WTC11 (cell line): ENCODE measurements at regions not wholly inside any gene's neighbourhood (a gene's known extent, or its start where the extent isn't known, plus 50 kb on each side); places are given as distances from the start of the nearest gene placed in this dataset.

Experiments used
- ATAC-seq: fragments of 200-7000 bp; cut with Tn5 transposase; 2 replicates; pipeline ENCODE4 v1.10.0; 2021; ENCODE audit warnings: mild to moderate bottlenecking, moderate library complexity
- CTCF ChIA-PET: fragments of 300-600 bp; sonication (Branson Sonifier 250); formaldehyde crosslinking; loops from one replicate; lab custom pipeline; 2021; ENCODE audit warnings: antibody characterized with exemption; lab: Charles Lee
- POLR2A ChIA-PET: fragments of 350-600 bp; sonication (Branson Sonifier 250); formaldehyde crosslinking; loops from one replicate; lab custom pipeline; 2021; ENCODE audit warnings: antibody characterized with exemption; lab: Charles Lee
- DNase-seq: peaks from one replicate; pipeline ENCODE4 v3.0.0; 2021; ENCODE audit warnings: low spot score
- H3K27ac Mint-ChIP-seq: 2 replicates; pipeline ENCODE4 v1.8.0; 2021; ENCODE audit warnings: mixed read lengths
- H3K27me3 Mint-ChIP-seq: 2 replicates; pipeline ENCODE4 v1.8.0; 2021; ENCODE audit warnings: low read depth, mild to moderate bottlenecking, moderate library complexity, mixed read lengths
- H3K36me3 Mint-ChIP-seq: 2 replicates; pipeline ENCODE4 v1.8.0; 2021; ENCODE audit warnings: mixed read lengths
- H3K4me1 Mint-ChIP-seq: 2 replicates; pipeline ENCODE4 v1.8.0; 2022; ENCODE audit warnings: mixed read lengths
- H3K4me3 Mint-ChIP-seq: 2 replicates; pipeline ENCODE4 v1.8.0; 2021; ENCODE audit warnings: mild to moderate bottlenecking, moderate library complexity, mixed read lengths
- H3K9me3 Mint-ChIP-seq: 2 replicates; pipeline ENCODE4 v1.8.0; 2021; ENCODE audit warnings: mixed read lengths
- AR ChIP-seq: fragments of 250-450 bp; sonication (Bioruptor Pico); IDR thresholded peaks from 2 replicates; pipeline ENCODE4 v1.9.0; 2021; ENCODE audit warnings: mild to moderate bottlenecking
- ATF2 ChIP-seq: sonication (generic); formaldehyde crosslinking; IDR thresholded peaks from 2 replicates; pipeline ENCODE4 v1.8.1; 2022; ENCODE audit warnings: low read depth, missing genetic modification reagents, borderline replicate concordance
- CBFB ChIP-seq: sonication (generic); formaldehyde crosslinking; IDR thresholded peaks from 2 replicates; pipeline ENCODE4 v1.8.1; 2022; ENCODE audit warnings: mild to moderate bottlenecking, low read depth, missing genetic modification reagents
- CREB1 ChIP-seq: sonication (generic); formaldehyde crosslinking; IDR thresholded peaks from 2 replicates; pipeline ENCODE4 v1.8.0; 2023; ENCODE audit warnings: mild to moderate bottlenecking, missing genetic modification reagents
- CTCF ChIP-seq: fragments of 200-600 bp; IDR thresholded peaks from 2 replicates; pipeline ENCODE4 v1.8.0; 2022; ENCODE audit warnings: antibody characterized with exemption
- FOXK1 ChIP-seq: sonication (generic); formaldehyde crosslinking; IDR thresholded peaks from 2 replicates; pipeline ENCODE4 v1.8.0; 2022; ENCODE audit warnings: mild to moderate bottlenecking, moderate library complexity, missing genetic modification reagents
- FOXP1 ChIP-seq: sonication (generic); formaldehyde crosslinking; IDR thresholded peaks from 2 replicates; pipeline ENCODE4 v1.8.0; 2022; ENCODE audit warnings: missing genetic modification reagents, mild to moderate bottlenecking, moderate library complexity, borderline replicate concordance
- HMGA2 ChIP-seq: fragments of 250-450 bp; sonication (Bioruptor Pico); IDR thresholded peaks from 2 replicates; pipeline ENCODE4 v1.4.0; 2021; ENCODE audit warnings: mild to moderate bottlenecking, moderate library complexity
- NFATC4 ChIP-seq: fragments of 250-450 bp; sonication (Bioruptor Pico); IDR thresholded peaks from 2 replicates; pipeline ENCODE4 v1.9.0; 2021; ENCODE audit warnings: mild to moderate bottlenecking
- NFE2L1 ChIP-seq: sonication (generic); formaldehyde crosslinking; IDR thresholded peaks from 2 replicates; pipeline ENCODE4 v1.8.1; 2023; ENCODE audit warnings: missing genetic modification reagents
- NFYB ChIP-seq: sonication (generic); formaldehyde crosslinking; conservative IDR thresholded peaks from 2 replicates; pipeline ENCODE4 v1.8.0; 2022; ENCODE audit warnings: low read depth, missing genetic modification reagents
- NR3C1 ChIP-seq: sonication (generic); formaldehyde crosslinking; conservative IDR thresholded peaks from 2 replicates; pipeline ENCODE4 v1.8.1; 2023; ENCODE audit warnings: low read depth, mild to moderate bottlenecking, missing genetic modification reagents
- OVOL2 ChIP-seq: fragments of 250-450 bp; sonication (Bioruptor Pico); IDR thresholded peaks from 2 replicates; pipeline ENCODE4 v1.9.0; 2021; ENCODE audit warnings: mild to moderate bottlenecking, borderline replicate concordance
- PREB ChIP-seq: sonication (generic); formaldehyde crosslinking; IDR thresholded peaks from 2 replicates; pipeline ENCODE4 v1.8.1; 2022; ENCODE audit warnings: mild to moderate bottlenecking, missing genetic modification reagents, moderate library complexity, borderline replicate concordance
- SOX15 ChIP-seq: fragments of 250-450 bp; sonication (Bioruptor Pico); IDR thresholded peaks from 2 replicates; pipeline ENCODE4 v1.9.0; 2021; ENCODE audit warnings: mild to moderate bottlenecking
- STAT6 ChIP-seq: sonication (generic); formaldehyde crosslinking; conservative IDR thresholded peaks from 2 replicates; pipeline ENCODE4 v1.8.1; 2023; ENCODE audit warnings: mild to moderate bottlenecking, low read depth, missing genetic modification reagents, moderate library complexity
- TP53 ChIP-seq: sonication (generic); formaldehyde crosslinking; IDR thresholded peaks from 2 replicates; pipeline ENCODE4 v1.8.1; 2023; ENCODE audit warnings: mild to moderate bottlenecking, missing genetic modification reagents
- USF2 ChIP-seq: sonication (generic); formaldehyde crosslinking; IDR thresholded peaks from 2 replicates; pipeline ENCODE4 v1.8.1; 2023; ENCODE audit warnings: mild to moderate bottlenecking, missing genetic modification reagents, moderate library complexity
- ZBTB21 ChIP-seq: sonication (generic); formaldehyde crosslinking; IDR thresholded peaks from 2 replicates; pipeline ENCODE4 v1.8.1; 2023; ENCODE audit warnings: mild to moderate bottlenecking, missing genetic modification reagents, borderline replicate concordance
- ZNF121 ChIP-seq: sonication (generic); formaldehyde crosslinking; IDR thresholded peaks from 2 replicates; pipeline ENCODE4 v1.8.0; 2023; ENCODE audit warnings: missing genetic modification reagents
- ZNF423 ChIP-seq: fragments of 250-450 bp; sonication (Bioruptor Pico); IDR thresholded peaks from 2 replicates; pipeline ENCODE4 v2.1.2; 2022; ENCODE audit warnings: mild to moderate bottlenecking, moderate library complexity
- ZNF425 ChIP-seq: fragments of 250-450 bp; sonication (Bioruptor Pico); conservative IDR thresholded peaks from 2 replicates; pipeline ENCODE4 v1.9.0; 2021; ENCODE audit warnings: mild to moderate bottlenecking

GRCh38 chr2:17388798-17389197 lies 129.4 kb downstream of the RAD51AP2 start:
- Mint-ChIP-seq H3K27me3 (no peaks in the 10 kb centered on the region), H3K4me3 (no peak overlapping the region), H3K27ac (no peak overlapping the region), H3K36me3 (no peaks in the 10 kb centered on the region), H3K4me1 (peaks cover 4% of the 10 kb centered on the region; the same call in 1 of the 2 replicates), H3K9me3 (peaks cover 15% of the 10 kb centered on the region)
- ChIA-PET CTCF (no interaction called here), POLR2A (no interaction called here)
- ATAC-seq (no peak), DNase-seq (no peak)
- TF ChIP-seq HMGA2 (CRISPR knock-in tag) (no peak), USF2 (CRISPR knock-in tag) (no peak), ZBTB21 (CRISPR knock-in tag) (no peak), CBFB (CRISPR knock-in tag) (no peak), ATF2 (CRISPR knock-in tag) (no peak), FOXK1 (CRISPR knock-in tag) (no peak), NFE2L1 (no peak), ZNF425 (no peak), AR (CRISPR knock-in tag) (no peak), ZNF423 (no peak), NFYB (CRISPR knock-in tag) (no peak), ZNF121 (no peak), CTCF (no peak)

GRCh38 chr2:17387591-17387990 lies 130.6 kb downstream of the RAD51AP2 start:
- Mint-ChIP-seq H3K27ac (no peak overlapping the region), H3K4me3 (no peak overlapping the region), H3K36me3 (no peaks in the 10 kb centered on the region), H3K4me1 (peaks cover 4% of the 10 kb centered on the region; the same call in 1 of the 2 replicates), H3K27me3 (no peaks in the 10 kb centered on the region), H3K9me3 (peaks cover 8% of the 10 kb centered on the region; the same call in 1 of the 2 replicates)
- POLR2A ChIA-PET, result no interaction called here
- ATAC-seq (no peak), DNase-seq (no peak)
- CTCF ChIA-PET, result no interaction called here
- no peak for TF ChIP-seq PREB
- no peak for TF ChIP-seq NFATC4 (CRISPR knock-in tag)
- no peak for TF ChIP-seq SOX15 (CRISPR knock-in tag)
- TF ChIP-seq OVOL2, result no peak
- no peak for TF ChIP-seq TP53 (CRISPR knock-in tag)
- no peak for TF ChIP-seq STAT6 (CRISPR knock-in tag)
- no peak for TF ChIP-seq FOXP1 (CRISPR knock-in tag)
- no peak for TF ChIP-seq CREB1 (CRISPR knock-in tag)
- no peak for TF ChIP-seq NR3C1 (CRISPR knock-in tag)
